ENCODE measurements at regions not wholly inside any gene's neighbourhood (a gene's known extent, or its start where the extent isn't known, plus 50 kb on each side); places are given as distances from the start of the nearest gene placed in this dataset.

DNA sequence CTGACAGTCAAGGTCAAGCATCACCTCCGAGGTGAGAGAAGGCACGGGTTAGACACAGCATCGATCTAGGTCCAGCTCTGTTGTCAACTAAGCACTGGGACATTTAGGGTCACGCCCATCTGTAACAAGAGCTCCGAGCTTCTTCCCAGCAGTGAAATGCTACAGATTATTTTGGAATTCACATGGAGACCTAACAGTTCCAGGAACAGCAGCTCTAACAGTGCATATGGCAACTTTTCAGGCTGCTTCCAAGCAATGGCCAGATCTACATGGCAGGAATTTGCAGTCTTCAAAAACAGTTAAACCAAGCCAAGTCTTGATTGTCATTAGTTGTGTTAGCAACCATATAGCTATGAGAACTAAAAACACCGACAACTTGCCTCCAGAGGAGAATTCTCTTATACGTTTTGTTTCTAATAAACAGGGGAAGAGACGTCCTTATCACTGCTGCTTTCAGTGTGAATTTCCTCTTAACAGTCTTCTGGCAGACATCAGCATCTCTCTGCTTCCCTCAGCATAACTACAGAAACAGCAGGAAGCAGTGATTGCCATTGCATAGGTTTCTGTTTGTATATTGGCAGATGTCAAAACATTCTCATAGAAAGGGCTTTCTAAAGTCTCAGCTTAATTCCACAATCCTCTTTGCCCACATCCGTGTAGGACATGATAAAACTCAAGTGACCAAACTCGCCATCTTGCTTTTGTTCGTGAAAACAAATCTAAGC lies 242.1 kb upstream of the DAPK1 start:
- Histone ChIP-seq H3K36me3 (ENCODE audit: control insufficient read depth, low read length) (no peaks in the 10 kb centered on the region), H4K20me1 (ENCODE audit: control insufficient read depth, insufficient read depth, low read depth, low read length) (no peaks in the 10 kb centered on the region)
- TF ChIP-seq EZH2phosphoT487 (IDR thresholded peaks at IDR 0.05; ENCODE audit: borderline replicate concordance, low read length) = no peak
- TF ChIP-seq, protein P1, sequence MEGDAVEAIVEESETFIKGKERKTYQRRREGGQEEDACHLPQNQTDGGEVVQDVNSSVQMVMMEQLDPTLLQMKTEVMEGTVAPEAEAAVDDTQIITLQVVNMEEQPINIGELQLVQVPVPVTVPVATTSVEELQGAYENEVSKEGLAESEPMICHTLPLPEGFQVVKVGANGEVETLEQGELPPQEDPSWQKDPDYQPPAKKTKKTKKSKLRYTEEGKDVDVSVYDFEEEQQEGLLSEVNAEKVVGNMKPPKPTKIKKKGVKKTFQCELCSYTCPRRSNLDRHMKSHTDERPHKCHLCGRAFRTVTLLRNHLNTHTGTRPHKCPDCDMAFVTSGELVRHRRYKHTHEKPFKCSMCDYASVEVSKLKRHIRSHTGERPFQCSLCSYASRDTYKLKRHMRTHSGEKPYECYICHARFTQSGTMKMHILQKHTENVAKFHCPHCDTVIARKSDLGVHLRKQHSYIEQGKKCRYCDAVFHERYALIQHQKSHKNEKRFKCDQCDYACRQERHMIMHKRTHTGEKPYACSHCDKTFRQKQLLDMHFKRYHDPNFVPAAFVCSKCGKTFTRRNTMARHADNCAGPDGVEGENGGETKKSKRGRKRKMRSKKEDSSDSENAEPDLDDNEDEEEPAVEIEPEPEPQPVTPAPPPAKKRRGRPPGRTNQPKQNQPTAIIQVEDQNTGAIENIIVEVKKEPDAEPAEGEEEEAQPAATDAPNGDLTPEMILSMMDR (IDR thresholded peaks at IDR 0.05; ENCODE audit: low read depth, low read length, poor library complexity, severe bottlenecking) = no peak

DNA sequence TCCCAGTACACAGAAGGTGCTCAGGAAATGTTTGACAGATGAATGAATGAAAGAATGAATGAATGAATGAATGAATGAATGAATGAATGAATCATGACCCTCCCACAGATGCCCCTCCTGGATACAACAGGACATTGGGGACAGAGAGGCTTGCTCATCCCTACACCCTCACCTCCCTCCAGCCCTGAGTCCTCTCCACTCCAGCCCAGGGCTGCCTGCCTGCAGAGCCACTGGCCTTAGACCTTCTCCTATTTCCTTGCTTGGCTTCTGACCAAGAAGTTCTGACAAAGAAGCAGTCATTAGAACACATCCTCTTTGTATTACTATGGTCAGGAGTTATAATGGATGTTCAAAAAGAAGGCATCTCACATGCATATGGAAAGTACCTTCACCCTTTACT lies 240.7 kb upstream of the DAPK1 start:
- Histone ChIP-seq H3K79me2 (ENCODE audit: control insufficient read depth, low read length) (no peaks in the 10 kb centered on the region), H3K4me1 (ENCODE audit: control insufficient read depth, low read length) (no peaks in the 10 kb centered on the region), H3K36me3 (ENCODE audit: control insufficient read depth, low read length) (no peaks in the 10 kb centered on the region), H3K27me3 (ENCODE audit: control insufficient read depth, low read length) (no peaks in the 10 kb centered on the region), H3K27ac (ENCODE audit: low read depth, low read length) (no peak overlapping the region), H3K9me2 (replicated peaks; ENCODE audit: control insufficient read depth, low read length) (no peaks in the 10 kb centered on the region), H3K9me3 (ENCODE audit: control insufficient read depth, insufficient read depth, low read length) (no peaks in the 10 kb centered on the region), H3K4me2 (ENCODE audit: low read length) (no peak overlapping the region), H3K4me3 (ENCODE audit: low read length) (no peak overlapping the region), H3F3A (ENCODE audit: control insufficient read depth, insufficient read depth) (no peaks in the 10 kb centered on the region), H4K20me1 (ENCODE audit: control insufficient read depth, insufficient read depth, low read depth, low read length) (no peaks in the 10 kb centered on the region)
- TF ChIP-seq, protein P1 (IDR thresholded peaks at IDR 0.05; ENCODE audit: low read depth, low read length, poor library complexity, severe bottlenecking) = no peak
- no peak for TF ChIP-seq EZH2phosphoT487 (IDR thresholded peaks at IDR 0.05; ENCODE audit: borderline replicate concordance, low read length)

More for the DNA sequence above, 242.1 kb upstream of the DAPK1 start:
- no peak overlapping the region for H3K4me3 ChIP-seq (ENCODE audit: low read length)
- H3K27me3 ChIP-seq (ENCODE audit: control insufficient read depth, low read length) = no peaks in the 10 kb centered on the region
- no peaks in the 10 kb centered on the region for H3F3A ChIP-seq (ENCODE audit: control insufficient read depth, insufficient read depth)
- no peaks in the 10 kb centered on the region for H3K4me1 ChIP-seq (ENCODE audit: control insufficient read depth, low read length)
- no peak overlapping the region for H3K27ac ChIP-seq (ENCODE audit: low read depth, low read length)
- H3K9me3 ChIP-seq (ENCODE audit: control insufficient read depth, insufficient read depth, low read length) = no peaks in the 10 kb centered on the region
- H3K4me2 ChIP-seq (ENCODE audit: low read length) = no peak overlapping the region
- H3K9me2 ChIP-seq (replicated peaks; ENCODE audit: control insufficient read depth, low read length) = no peaks in the 10 kb centered on the region
- no peaks in the 10 kb centered on the region for H3K79me2 ChIP-seq (ENCODE audit: control insufficient read depth, low read length)

DNA sequence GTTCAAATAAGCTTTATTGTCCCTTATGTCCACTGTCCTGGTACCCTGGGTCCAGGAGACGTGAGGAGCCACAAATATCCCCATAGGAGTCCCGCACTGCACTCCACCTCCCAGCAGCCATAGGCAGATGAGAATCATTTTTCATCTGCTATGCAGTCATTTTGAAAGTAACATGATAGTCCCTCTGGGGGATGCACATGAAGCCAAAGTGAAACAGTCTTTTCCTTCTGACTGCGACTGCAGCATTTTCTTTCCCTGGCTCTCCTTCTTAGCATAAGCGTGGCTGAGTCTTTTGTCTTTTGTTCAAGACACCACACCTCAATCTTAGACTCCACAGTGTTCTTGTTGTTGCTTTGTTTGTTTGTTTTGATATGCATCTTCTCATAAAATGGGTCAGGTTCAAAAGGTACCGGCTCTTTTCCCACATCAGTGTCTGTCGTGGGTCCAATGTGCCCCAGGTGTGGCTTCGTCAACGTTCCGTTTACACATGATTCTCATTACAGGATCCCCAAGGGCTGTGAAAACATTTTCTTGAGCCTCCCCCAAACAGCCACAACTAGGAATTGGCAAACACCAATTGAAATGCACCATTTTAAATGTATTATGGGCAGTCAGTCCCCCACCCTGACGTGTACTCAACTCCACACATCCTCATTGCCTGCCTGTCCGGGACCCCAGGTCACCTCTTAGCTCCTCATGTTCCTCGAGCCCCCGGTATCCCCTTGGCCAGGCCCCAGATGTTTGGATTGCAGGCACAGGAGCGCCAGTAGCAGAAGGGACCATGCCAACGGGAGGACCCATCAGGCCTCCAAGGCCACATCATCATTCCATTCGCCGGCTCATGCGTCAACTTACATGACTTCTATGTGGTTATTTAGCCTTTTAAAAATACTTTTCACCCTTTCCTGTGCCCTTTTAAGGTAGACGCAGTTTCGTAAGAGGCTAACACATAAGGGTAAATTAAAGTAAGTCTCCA lies 237.8 kb upstream of the DAPK1 start:
- Histone ChIP-seq H3K9me2 (replicated peaks; ENCODE audit: control insufficient read depth, low read length) (no peaks in the 10 kb centered on the region), H3K27ac (ENCODE audit: low read depth, low read length) (no peak overlapping the region), H3F3A (ENCODE audit: control insufficient read depth, insufficient read depth) (no peaks in the 10 kb centered on the region), H3K36me3 (ENCODE audit: control insufficient read depth, low read length) (no peaks in the 10 kb centered on the region), H3K9me3 (ENCODE audit: control insufficient read depth, insufficient read depth, low read length) (no peaks in the 10 kb centered on the region), H3K4me2 (ENCODE audit: low read length) (no peak overlapping the region), H3K4me3 (ENCODE audit: low read length) (no peak overlapping the region), H3K27me3 (ENCODE audit: control insufficient read depth, low read length) (no peaks in the 10 kb centered on the region), H3K4me1 (ENCODE audit: control insufficient read depth, low read length) (no peaks in the 10 kb centered on the region), H4K20me1 (ENCODE audit: control insufficient read depth, insufficient read depth, low read depth, low read length) (no peaks in the 10 kb centered on the region), H3K79me2 (ENCODE audit: control insufficient read depth, low read length) (no peaks in the 10 kb centered on the region)
- TF ChIP-seq, protein P1 (IDR thresholded peaks at IDR 0.05; ENCODE audit: low read depth, low read length, poor library complexity, severe bottlenecking) = no peak
- no peak for TF ChIP-seq EZH2phosphoT487 (IDR thresholded peaks at IDR 0.05; ENCODE audit: borderline replicate concordance, low read length)

Measured in DOHH2 (cell line).